ENCODE measurements at regions not wholly inside any gene's neighbourhood (a gene's known extent, or its start where the extent isn't known, plus 50 kb on each side); places are given as distances from the start of the nearest gene placed in this dataset.

DNA sequence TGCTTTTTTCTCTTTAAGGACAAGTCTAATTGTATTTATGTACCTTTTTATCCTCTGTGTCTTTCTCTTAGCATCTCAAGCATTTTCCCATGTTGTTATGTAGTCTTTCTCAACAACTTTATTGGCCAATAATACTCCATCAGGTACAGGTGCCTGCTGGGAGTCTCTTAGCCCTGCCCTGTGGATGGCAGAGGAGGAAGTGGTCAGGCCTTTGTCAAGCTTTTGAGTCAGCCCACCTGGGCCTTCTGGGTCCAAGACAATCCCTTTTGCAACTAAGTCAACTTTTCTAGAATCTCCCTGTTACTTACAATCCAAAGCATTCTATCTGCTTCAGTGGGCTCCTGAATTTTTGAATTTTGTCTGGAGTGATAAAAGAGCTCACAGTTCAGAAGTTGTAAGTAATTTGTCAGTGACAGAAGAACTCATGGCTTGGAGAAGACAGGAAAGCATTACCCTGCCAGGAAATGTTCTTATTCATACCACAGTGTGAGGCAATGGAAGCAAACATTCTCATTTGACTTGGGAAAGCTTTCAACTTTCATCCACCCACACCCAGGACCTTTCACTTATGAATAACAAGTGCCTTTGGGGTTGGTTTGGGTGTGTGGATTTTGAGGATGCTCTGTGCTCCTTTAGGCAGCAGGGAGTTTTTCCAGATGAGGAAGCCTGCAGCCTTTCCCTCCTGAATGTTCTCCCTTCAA lies 200.0 kb upstream of the S1PR3 start:
- TF ChIP-seq, protein P1, sequence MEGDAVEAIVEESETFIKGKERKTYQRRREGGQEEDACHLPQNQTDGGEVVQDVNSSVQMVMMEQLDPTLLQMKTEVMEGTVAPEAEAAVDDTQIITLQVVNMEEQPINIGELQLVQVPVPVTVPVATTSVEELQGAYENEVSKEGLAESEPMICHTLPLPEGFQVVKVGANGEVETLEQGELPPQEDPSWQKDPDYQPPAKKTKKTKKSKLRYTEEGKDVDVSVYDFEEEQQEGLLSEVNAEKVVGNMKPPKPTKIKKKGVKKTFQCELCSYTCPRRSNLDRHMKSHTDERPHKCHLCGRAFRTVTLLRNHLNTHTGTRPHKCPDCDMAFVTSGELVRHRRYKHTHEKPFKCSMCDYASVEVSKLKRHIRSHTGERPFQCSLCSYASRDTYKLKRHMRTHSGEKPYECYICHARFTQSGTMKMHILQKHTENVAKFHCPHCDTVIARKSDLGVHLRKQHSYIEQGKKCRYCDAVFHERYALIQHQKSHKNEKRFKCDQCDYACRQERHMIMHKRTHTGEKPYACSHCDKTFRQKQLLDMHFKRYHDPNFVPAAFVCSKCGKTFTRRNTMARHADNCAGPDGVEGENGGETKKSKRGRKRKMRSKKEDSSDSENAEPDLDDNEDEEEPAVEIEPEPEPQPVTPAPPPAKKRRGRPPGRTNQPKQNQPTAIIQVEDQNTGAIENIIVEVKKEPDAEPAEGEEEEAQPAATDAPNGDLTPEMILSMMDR (IDR thresholded peaks at IDR 0.05; ENCODE audit: insufficient read depth, low read length, poor library complexity, severe bottlenecking): no peak
- Histone ChIP-seq H3K36me3 (ENCODE audit: control insufficient read depth, insufficient read depth, low read length) (no peaks in the 10 kb centered on the region), H3K27me3 (ENCODE audit: control insufficient read depth, insufficient read depth, low read length) (no peaks in the 10 kb centered on the region), H3K4me3 (ENCODE audit: low read depth, low read length) (no peak overlapping the region)
- no peak for DNase-seq (ENCODE audit: low read depth)

DNA sequence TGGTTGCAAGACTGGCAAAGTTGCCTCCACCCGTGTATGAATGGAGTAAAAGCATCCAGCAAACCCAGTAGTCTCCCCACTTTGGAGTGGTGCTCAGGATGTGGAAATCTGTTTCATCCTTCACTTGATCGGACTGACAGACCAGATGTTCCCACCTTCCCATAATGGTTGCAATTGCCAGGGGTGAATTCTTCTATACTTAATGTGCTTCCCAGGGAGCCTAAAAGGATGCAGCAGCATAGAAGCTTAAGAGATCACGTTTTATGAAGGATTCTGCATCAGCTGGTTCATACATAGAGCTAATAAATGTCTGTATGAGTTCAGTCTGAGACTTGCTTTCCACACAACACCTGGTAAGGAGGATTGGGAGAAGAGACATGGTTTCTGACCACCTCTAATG lies 198.8 kb upstream of the S1PR3 start:
- no peak for DNase-seq (ENCODE audit: low read depth)
- no peak overlapping the region for H3K4me3 ChIP-seq (ENCODE audit: low read depth, low read length)
- no peaks in the 10 kb centered on the region for H3K36me3 ChIP-seq (ENCODE audit: control insufficient read depth, insufficient read depth, low read length)
- no peaks in the 10 kb centered on the region for H3K27me3 ChIP-seq (ENCODE audit: control insufficient read depth, insufficient read depth, low read length)
- TF ChIP-seq, protein P1 (IDR thresholded peaks at IDR 0.05; ENCODE audit: insufficient read depth, low read length, poor library complexity, severe bottlenecking): no peak

DNA sequence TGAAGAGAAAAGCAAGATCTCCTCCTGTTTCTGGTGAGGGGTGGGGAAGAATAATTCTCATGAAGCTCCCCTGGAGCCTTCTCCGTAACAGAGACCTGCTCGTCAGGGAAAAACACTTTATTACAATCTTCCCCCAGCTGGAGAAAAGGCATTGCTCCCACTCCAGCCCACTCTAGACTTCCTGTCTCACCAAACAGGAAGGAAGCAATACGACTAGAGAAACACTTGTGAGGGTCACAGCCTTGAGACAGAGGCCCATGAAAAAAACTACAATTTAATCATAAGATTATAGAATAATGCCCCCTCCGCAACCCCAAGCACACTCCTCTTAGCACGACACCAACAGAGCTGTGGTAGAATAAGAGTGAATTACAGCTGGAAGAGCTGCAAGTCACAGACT lies 197.2 kb upstream of the S1PR3 start:
- Histone ChIP-seq H3K4me3 (ENCODE audit: low read depth, low read length) (no peak overlapping the region), H3K36me3 (ENCODE audit: control insufficient read depth, insufficient read depth, low read length) (no peaks in the 10 kb centered on the region), H3K27me3 (ENCODE audit: control insufficient read depth, insufficient read depth, low read length) (no peaks in the 10 kb centered on the region)
- TF ChIP-seq, protein P1 (IDR thresholded peaks at IDR 0.05; ENCODE audit: insufficient read depth, low read length, poor library complexity, severe bottlenecking): no peak
- no peak for DNase-seq (ENCODE audit: low read depth)

DNA sequence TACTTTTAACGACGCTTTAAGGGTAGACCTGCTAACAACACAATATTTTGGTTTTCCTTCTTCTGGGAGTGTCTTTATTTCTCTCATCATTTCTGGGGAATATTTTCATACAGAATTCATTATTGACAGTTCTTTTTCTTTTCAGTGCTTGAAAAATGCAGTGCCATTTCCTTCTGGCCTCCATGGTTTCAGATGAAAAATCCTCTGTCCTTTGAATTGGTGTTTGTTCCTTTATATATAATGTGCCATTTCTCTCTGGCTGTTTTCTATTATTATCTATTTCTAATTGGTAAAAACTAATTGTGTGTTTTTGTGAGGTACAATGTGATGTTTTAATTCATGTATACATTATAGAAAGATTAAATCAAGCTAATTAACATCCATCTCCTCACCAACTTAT lies 194.3 kb upstream of the S1PR3 start:
- no peaks in the 10 kb centered on the region for H3K36me3 ChIP-seq (ENCODE audit: control insufficient read depth, insufficient read depth, low read length)
- TF ChIP-seq, protein P1 (IDR thresholded peaks at IDR 0.05; ENCODE audit: insufficient read depth, low read length, poor library complexity, severe bottlenecking): no peak

DNA sequence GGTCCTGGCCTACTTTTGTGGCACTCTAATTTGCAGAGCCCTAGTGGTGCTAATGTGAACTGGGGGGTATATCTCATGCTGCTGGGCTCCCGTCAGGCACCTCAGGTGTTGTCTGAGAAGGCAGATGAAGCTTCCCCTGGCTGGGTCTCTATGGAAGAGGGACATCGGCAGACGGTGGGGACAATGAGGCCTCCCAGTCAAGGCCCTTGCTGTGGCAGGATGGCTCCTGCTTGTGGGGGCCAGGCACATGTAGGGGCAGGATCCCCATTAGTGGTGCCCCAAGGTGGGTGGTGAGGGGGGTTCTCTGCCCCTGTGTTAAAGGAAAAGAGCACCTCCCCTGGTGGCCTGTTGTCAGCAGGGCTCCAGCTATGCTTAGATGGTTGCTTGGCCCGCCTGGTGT lies 192.8 kb upstream of the S1PR3 start:
- DNase-seq (ENCODE audit: low read depth): no peak
- no peak overlapping the region for H3K4me3 ChIP-seq (ENCODE audit: low read depth, low read length)
- no peaks in the 10 kb centered on the region for H3K36me3 ChIP-seq (ENCODE audit: control insufficient read depth, insufficient read depth, low read length)
- TF ChIP-seq, protein P1 (IDR thresholded peaks at IDR 0.05; ENCODE audit: insufficient read depth, low read length, poor library complexity, severe bottlenecking): no peak
- H3K27me3 ChIP-seq (ENCODE audit: control insufficient read depth, insufficient read depth, low read length): no peaks in the 10 kb centered on the region

More for the DNA sequence above, 194.3 kb upstream of the S1PR3 start:
- no peak for DNase-seq (ENCODE audit: low read depth)
- no peak overlapping the region for H3K4me3 ChIP-seq (ENCODE audit: low read depth, low read length)
- no peaks in the 10 kb centered on the region for H3K27me3 ChIP-seq (ENCODE audit: control insufficient read depth, insufficient read depth, low read length)
